Coronary artery (tissue), 2 donors: ENCODE measurements at regions not wholly inside any gene's neighbourhood (a gene's known extent, or its start where the extent isn't known, plus 50 kb on each side); places are given as distances from the start of the nearest gene placed in this dataset.
A peak's percentile ranks its signal among the peaks of the same experiment; 100 is the strongest.
"Not testable (repeated sequence)": the region's sequence is repeated elsewhere in the genome, so short reads cannot be mapped to it uniquely, and the experiment has no call there.

Source experiments
- DNase-seq: peaks from one replicate; pipeline ENCODE4 v3.0.0-alpha.2; 2017; ENCODE audit warnings: low spot score
- H3K27ac ChIP-seq, 2 donors: fragments of 200-600 bp; sonication (generic); one replicate each; pipeline ENCODE4 v1.5.1; 2016 to 2019
- H3K4me3 ChIP-seq: fragments of 200-600 bp; sonication (generic); 2 replicates; pipeline ENCODE4 v1.5.1; 2016; ENCODE audit warnings: mild to moderate bottlenecking, moderate library complexity
- CTCF ChIP-seq: fragments of 200-600 bp; sonication (generic); IDR thresholded peaks from one replicate; pipeline ENCODE4 v1.5.1; 2019; ENCODE audit warnings: antibody characterized with exemption

DNA sequence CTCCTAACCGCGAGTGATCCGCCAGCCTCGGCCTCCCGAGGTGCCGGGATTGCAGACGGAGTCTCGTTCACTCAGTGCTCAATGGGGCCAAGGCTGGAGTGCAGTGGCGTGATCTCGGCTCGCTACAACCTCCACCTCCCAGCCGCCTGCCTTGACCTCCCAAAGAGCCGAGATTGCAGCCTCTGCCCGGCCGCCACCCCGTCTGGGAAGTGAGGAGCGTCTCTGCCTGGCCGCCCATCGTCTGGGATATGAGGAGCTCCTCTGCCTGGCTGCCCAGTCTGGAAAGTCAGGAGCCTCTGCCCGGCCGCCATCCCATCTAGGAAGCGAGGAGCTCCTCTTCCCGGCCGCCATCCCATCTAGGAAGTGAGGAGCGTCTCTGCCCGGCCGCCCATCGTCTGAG is 58.8 kb upstream of the ANKRD30BL start:
- not testable (repeated sequence) for DNase-seq, H3K27ac ChIP-seq, H3K4me3 ChIP-seq

DNA sequence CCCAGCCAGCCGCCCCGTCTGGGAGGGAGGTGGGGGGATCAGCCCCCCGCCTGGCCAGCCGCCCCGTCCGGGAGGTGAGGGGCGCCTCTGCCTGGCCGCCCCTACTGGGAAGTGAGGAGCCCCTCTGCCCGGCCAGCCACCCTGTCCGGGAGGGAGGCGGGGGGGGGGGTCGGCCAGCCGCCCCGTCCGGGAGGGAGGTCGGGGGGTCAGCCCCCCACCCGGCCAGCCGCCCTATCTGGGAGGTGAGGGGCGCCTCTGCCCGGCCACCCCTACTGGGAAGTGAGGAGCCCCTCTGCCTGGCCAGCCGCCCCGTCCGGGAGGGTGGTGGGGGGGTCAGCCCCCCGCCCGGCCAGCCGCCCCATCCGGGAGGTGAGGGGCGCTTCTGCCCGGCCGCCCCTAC is 60.1 kb upstream of the ANKRD30BL start:
- not testable (repeated sequence) for H3K4me3 ChIP-seq, DNase-seq, H3K27ac ChIP-seq

GRCh38 chr2:132252191-132252893 is 90.6 kb upstream of the ANKRD30BL start:
- DNase-seq, result no peak
- Histone ChIP-seq H3K27ac (no peak overlapping the region), H3K4me3 (no peak overlapping the region)
- no peak for TF ChIP-seq CTCF

DNA sequence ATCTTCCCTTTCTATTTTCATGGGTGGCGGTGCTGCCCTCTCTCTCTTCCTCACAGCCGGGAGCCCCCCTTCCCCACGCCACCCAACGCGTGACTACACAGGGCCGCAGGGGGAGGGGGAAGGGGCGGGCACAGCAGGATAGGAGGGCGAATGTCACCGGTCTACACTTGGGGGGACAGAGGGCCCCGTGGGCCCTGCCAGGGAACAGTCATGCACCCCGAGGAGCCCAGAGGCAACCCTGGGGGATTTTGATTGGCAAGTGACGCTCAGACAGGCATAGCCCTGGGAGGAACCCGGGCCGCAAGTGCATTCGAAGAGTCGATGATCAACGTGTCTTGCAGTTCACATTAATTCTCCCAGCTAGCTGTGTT is 91.1 kb upstream of the ANKRD30BL start:
- no peak for DNase-seq
- no peak overlapping the region for H3K4me3 ChIP-seq
- no peak for TF ChIP-seq CTCF
- H3K27ac ChIP-seq, result no peak overlapping the region

GRCh38 chr2:132253496-132254305 is 91.9 kb upstream of the ANKRD30BL start:
- H3K4me3 ChIP-seq, result no peak overlapping the region
- H3K27ac ChIP-seq, result no peak overlapping the region
- DNase-seq, result no peak
- no peak for TF ChIP-seq CTCF

DNA sequence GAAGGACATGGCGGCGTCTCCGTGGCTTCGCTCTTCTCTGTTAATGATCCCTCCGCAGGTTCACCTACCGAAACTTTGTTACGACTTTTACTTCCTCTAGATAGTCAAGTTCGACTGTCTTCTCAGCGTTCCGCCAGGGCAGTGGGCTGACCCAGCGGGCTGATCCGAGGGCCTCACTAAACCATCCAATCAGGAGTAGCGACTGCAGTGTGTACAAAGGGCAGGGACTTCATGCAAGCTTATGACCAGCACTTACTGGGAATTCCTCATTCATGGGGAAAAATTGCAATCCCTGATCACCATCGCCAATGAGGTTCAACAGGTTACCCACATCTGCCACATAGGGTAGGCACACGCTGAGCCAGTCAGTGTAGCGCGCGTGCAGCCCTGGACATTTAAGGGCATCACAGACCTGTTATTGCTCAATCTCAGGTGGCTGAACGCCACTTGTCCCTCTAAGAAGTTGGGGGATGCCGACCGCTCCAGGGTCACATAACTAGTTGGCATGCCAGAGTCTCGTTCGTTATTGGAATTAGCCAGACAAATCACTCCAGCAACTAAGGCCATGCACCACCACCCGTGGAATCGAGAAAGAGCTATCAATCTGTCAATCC is 92.7 kb upstream of the ANKRD30BL start:
- not testable (repeated sequence) for H3K27ac ChIP-seq, DNase-seq, H3K4me3 ChIP-seq

DNA sequence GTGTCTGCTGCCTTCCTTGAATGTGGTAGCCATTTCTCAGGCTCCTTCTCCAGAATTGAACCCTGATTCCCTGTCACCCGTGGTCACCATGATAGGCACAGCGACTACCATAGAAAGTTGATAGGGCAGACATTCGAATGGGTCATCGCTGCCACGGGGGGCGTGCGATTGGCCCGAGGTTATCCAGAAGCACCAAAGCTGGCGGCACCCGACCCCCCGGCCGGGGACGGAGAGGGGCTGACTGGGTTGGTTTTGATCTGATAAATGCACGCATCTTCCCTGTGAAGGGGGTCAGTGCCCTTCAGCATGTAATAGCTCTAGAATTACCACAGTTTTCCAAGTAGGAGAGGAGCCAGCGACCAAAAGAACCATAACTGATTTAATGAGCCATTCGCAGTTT is 94.0 kb upstream of the ANKRD30BL start:
- TF ChIP-seq CTCF, result no peak
- DNase-seq, result no peak
- no peak overlapping the region for H3K27ac ChIP-seq

GRCh38 chr2:132256251-132256902 is 94.6 kb upstream of the ANKRD30BL start:
- H3K4me3 ChIP-seq, result peak overlapping the region; percentile 38
- no peak overlapping the region for H3K27ac ChIP-seq
- no peak for DNase-seq
- no peak for TF ChIP-seq CTCF

More for the DNA sequence above, 94.0 kb upstream of the ANKRD30BL start:
- no peak overlapping the region for H3K4me3 ChIP-seq

DNA sequence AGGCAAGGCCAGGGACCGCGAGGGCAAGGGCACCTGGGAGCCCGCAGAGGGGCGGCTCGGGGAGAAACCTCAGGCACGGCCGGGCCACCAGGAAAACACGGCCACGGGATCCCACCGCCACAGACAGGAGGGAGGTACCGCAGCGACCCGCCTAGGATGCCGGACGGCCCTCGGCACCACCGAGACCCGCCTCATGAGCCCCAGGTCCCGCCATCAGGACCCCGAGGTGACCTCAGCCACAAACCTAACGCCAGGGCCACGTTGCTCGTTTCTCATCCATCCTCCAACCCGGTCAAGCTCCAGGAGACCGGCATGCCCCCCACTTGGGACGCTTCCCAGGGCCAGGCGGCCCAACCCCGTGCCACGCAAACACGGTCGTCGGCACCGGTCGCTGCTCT is 95.2 kb upstream of the ANKRD30BL start:
- H3K4me3 ChIP-seq, result peak overlapping the region; percentile 38
- DNase-seq, H3K27ac ChIP-seq: not testable (repeated sequence)

DNA sequence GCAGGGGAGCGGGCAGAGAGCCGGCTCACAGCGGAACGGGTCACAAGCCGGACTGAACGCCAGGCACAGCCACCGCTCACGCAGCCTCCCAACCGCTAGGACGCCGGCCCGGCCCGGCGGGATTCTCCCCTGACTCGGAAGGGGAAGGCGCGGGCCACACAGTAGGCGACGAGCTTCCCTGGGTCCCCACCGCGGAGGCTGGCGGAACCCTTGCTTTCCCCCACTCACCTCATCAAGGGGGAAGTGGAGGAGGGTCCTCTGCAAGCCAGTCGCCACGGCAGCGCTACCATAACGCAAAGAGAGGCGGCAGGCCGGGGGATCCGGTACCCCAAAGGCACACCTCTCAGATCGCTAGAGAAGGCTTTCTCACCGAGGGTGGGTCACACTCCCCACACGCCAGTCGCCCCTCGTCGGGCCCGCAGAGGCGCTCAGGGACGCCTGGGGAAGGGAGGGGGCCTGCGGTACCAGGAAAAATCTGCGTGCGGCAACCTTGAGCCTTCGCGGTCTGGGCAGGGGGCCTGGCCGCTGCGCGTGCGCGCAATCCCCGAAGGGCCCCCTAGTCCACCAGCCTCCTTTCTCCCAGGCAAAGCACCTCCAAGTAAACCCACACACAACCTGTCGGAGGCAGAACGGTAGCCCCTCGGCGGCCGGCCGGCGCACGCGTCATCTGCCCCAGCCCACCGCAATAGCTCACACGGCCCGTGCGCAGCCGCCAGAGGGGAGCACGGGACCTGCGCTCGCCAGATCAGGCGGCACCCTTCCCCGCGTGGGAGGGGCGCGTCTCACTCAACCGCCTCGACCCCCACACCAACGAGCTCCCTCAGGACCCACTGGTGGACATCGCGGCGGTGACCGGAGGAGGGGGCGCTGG is 95.8 kb upstream of the ANKRD30BL start:
- not testable (repeated sequence) for DNase-seq

GRCh38 chr2:132259276-132259675 is 97.5 kb upstream of the ANKRD30BL start:
- not testable (repeated sequence) for DNase-seq, H3K27ac ChIP-seq, H3K4me3 ChIP-seq

More for the DNA sequence above, 95.8 kb upstream of the ANKRD30BL start:
- peak overlapping the region; percentile 38 for H3K4me3 ChIP-seq
- H3K27ac ChIP-seq, result not testable (repeated sequence)
